Testis (tissue), 2 donors: ENCODE measurements at regions not wholly inside any gene's neighbourhood (a gene's known extent, or its start where the extent isn't known, plus 50 kb on each side); places are given as distances from the start of the nearest gene placed in this dataset.

Source experiments
- DNase-seq: peaks from one replicate; pipeline ENCODE4 v3.0.0-alpha.2; 2019
- H3K27ac ChIP-seq, 2 donors: fragments of 200-600 bp; sonication (generic); one replicate each; pipeline ENCODE4 v1.5.1; 2019
- H3K27me3 ChIP-seq: fragments of 200-600 bp; sonication (generic); one replicate; pipeline ENCODE4 v1.5.1; 2019
- H3K36me3 ChIP-seq: fragments of 200-600 bp; sonication (generic); one replicate; pipeline ENCODE4 v1.5.1; 2017; ENCODE audit warnings: low read depth; ENCODE audit errors: missing control alignments
- H3K4me1 ChIP-seq: fragments of 200-600 bp; sonication (generic); one replicate; pipeline ENCODE4 v1.5.1; 2019
- H3K4me3 ChIP-seq, 2 donors: fragments of 200-600 bp; sonication (generic); one replicate each; pipeline ENCODE4 v1.5.1; 2017 to 2019
- H3K9me3 ChIP-seq: fragments of 200-600 bp; sonication (generic); one replicate; pipeline ENCODE4 v1.5.1; 2017
- POLR2A ChIP-seq: fragments of 450-650 bp; IDR thresholded peaks from one replicate; pipeline ENCODE4 v1.6.1; 2017; ENCODE audit warnings: antibody characterized with exemption, mild to moderate bottlenecking, moderate library complexity
- WGBS, 2 donors: methylation state at CpG; one replicate each; pipeline ENCODE4 v1.1.5; 2018; 5-methylcytosine and 5-hydroxymethylcytosine counted together
- intact Hi-C: fragments of 100-400 bp; cut with DNase I; formaldehyde crosslinking; loops from one replicate; pipeline ENCODE4 v1.15.1; 2023; ENCODE audit warnings: low total_unique reads
- TF ChIP-seq, protein P1 (sequence below), 3 experiments: fragments of 450-650 bp in 2 of 3; fragments of 200-600 bp in 1 of 3; sonication (generic) in 1 of 3; IDR thresholded peaks; one replicate each; pipeline ENCODE4 v1.5.1; 2016 to 2019; ENCODE audit warnings: antibody characterized with exemption in 3 of 3, mild to moderate bottlenecking in 2 of 3, moderate library complexity in 1 of 3

DNA sequence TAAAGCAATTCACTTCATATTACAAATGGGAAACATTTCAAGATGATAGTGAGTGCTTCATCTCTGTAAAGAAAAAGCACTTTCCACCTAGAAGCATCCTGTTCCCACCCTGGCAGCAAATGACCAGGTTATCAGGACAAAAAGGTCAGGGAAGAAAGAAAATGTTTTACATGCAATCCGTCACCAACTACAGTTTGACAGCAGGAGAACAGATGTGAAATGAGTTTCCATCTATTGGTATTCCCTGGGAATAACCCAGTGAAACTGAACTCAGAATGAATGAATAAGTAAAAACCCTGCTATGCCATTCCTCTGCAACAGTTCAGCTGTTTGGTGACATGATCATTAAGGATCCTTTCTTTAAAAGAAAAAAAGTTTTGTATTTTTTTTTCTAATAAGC lies 67.6 kb downstream of the HTR1A start:
- Histone ChIP-seq H3K9me3 (no peaks in the 10 kb centered on the region), H3K27ac (no peak overlapping the region), H3K36me3 (no peaks in the 10 kb centered on the region), H3K4me3 (no peak overlapping the region), H3K27me3 (no peaks in the 10 kb centered on the region), H3K4me1 (no peaks in the 10 kb centered on the region)
- TF ChIP-seq, protein P1, sequence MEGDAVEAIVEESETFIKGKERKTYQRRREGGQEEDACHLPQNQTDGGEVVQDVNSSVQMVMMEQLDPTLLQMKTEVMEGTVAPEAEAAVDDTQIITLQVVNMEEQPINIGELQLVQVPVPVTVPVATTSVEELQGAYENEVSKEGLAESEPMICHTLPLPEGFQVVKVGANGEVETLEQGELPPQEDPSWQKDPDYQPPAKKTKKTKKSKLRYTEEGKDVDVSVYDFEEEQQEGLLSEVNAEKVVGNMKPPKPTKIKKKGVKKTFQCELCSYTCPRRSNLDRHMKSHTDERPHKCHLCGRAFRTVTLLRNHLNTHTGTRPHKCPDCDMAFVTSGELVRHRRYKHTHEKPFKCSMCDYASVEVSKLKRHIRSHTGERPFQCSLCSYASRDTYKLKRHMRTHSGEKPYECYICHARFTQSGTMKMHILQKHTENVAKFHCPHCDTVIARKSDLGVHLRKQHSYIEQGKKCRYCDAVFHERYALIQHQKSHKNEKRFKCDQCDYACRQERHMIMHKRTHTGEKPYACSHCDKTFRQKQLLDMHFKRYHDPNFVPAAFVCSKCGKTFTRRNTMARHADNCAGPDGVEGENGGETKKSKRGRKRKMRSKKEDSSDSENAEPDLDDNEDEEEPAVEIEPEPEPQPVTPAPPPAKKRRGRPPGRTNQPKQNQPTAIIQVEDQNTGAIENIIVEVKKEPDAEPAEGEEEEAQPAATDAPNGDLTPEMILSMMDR (IDR thresholded peaks at IDR 0.05), result no peak
- no peak for TF ChIP-seq POLR2A
- no peak for DNase-seq
- intact Hi-C loops, result no loop called here
- 58 to 94% methylated on average over 1 of the region's 1 CpG for WGBS, 2 donors

DNA sequence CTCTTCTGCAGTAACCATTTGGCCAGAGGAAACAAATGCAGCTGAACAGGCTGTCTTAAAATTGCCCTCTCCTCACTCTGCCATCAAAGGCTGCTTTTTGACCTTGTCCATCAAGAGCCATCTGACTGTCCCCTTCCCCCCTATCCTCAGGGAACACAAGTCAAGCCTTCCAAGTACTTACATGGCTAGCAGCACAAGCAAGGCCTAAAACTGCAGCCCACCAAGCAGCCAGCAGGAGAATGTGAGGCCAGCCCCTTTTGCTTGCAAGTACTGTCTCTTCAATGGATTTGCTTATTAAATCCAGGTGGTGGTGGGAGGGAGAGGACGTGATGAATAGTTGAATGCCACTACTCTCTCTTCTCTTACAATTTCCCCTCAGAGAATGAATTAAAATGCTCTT lies 83.5 kb downstream of the HTR1A start:
- Histone ChIP-seq H3K4me1 (no peaks in the 10 kb centered on the region), H3K27me3 (no peaks in the 10 kb centered on the region), H3K36me3 (no peaks in the 10 kb centered on the region), H3K27ac (no peak overlapping the region), H3K4me3 (no peak overlapping the region), H3K9me3 (no peaks in the 10 kb centered on the region)
- no peak for DNase-seq
- 43 to 57% methylated on average over 1 of the region's 1 CpG for WGBS, 2 donors
- intact Hi-C loops, result no loop called here
- no peak for TF ChIP-seq POLR2A
- TF ChIP-seq, protein P1 (IDR thresholded peaks at IDR 0.05), result no peak

DNA sequence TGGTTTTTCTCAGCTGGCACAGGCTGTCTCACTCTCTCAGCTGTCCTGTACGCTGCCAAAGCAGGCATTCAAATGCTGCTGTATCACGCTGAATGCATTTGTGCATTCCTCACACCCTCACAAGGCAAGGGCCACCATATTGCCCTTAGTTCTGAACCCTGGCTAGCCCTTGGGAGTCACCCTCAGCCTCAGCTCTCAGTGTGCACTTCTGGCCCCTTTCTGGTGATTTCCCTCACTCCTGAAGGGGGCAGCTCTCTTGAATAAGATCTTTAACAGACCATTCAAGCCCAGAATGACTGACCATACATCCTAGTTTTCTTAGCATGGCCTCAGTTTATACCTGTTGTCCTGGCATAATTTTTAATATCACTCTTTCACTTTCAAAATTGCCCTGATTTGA lies 84.3 kb downstream of the HTR1A start:
- Histone ChIP-seq H3K27ac (no peak overlapping the region), H3K9me3 (no peaks in the 10 kb centered on the region), H3K27me3 (no peaks in the 10 kb centered on the region), H3K4me3 (no peak overlapping the region), H3K4me1 (no peaks in the 10 kb centered on the region), H3K36me3 (no peaks in the 10 kb centered on the region)
- TF ChIP-seq POLR2A, result no peak
- TF ChIP-seq, protein P1 (IDR thresholded peaks at IDR 0.05), result no peak
- 76 to 78% methylated on average over 2 of the region's 2 CpGs for WGBS, 2 donors
- DNase-seq, result no peak
- intact Hi-C loops, result no loop called here

DNA sequence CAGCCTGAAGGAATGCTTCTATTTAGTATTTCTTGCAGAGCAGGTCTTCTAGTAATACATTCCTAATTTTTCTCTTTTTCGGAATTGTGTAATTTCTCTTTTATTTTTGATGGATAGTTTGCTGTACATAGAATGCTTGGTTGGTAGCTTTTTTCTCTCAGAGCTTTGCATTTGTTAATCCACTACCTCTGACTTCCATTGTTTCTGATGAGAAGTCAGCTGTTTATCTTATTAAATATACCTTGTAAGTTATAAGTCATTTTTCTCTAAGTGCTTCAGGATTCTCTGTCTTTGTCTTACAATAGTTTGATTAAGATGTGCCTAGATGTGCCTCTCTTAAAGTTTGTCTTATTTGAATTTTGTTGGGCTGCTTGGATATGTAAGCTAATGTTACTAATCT lies 101.9 kb downstream of the HTR1A start:
- Histone ChIP-seq H3K27me3 (no peaks in the 10 kb centered on the region), H3K36me3 (no peaks in the 10 kb centered on the region), H3K4me1 (no peaks in the 10 kb centered on the region), H3K9me3 (no peaks in the 10 kb centered on the region), H3K27ac (no peak overlapping the region), H3K4me3 (no peak overlapping the region)
- intact Hi-C loops, result no loop called here
- WGBS, 2 donors, result 91 to 95% methylated on average over 1 of the region's 1 CpG
- no peak for TF ChIP-seq POLR2A
- TF ChIP-seq, protein P1 (IDR thresholded peaks at IDR 0.05), result no peak
- no peak for DNase-seq

DNA sequence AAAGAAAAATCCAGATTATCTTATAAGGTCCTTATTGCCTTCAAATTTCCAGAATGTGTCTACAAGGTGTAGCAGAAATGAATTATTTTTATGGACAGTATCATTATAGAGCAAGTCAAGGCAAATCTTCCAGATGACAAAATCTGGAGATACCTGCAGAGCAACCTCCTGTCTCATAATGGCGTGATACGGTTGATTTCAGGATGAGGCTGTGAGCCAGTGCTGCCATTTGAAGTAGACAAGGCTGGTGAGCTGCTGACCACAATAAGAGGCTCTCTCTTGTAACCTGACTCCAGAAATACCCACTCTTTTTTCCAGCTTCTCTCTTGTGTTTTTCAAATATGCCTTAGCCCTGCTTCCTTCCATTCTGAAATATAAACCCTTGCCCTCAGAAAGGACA lies 108.2 kb downstream of the HTR1A start:
- no peak overlapping the region for H3K4me3 ChIP-seq
- H3K36me3 ChIP-seq, result no peaks in the 10 kb centered on the region
- H3K27ac ChIP-seq, result no peak overlapping the region
- TF ChIP-seq, protein P1 (IDR thresholded peaks at IDR 0.05), result no peak
- TF ChIP-seq POLR2A, result no peak
- no peaks in the 10 kb centered on the region for H3K9me3 ChIP-seq
- intact Hi-C loops, result no loop called here
- WGBS, 2 donors, result 92 to 97% methylated on average over 2 of the region's 2 CpGs
- no peaks in the 10 kb centered on the region for H3K4me1 ChIP-seq
- no peak for DNase-seq
- no peaks in the 10 kb centered on the region for H3K27me3 ChIP-seq
